HG02678 (cell line): ENCODE measurements at regions not wholly inside any gene's neighbourhood (a gene's known extent, or its start where the extent isn't known, plus 50 kb on each side); places are given as distances from the start of the nearest gene placed in this dataset.
"Not testable (repeated sequence)": the region's sequence is repeated elsewhere in the genome, so short reads cannot be mapped to it uniquely, and the experiment has no call there.

Experiments used
- ATAC-seq: cut with Tn5 transposase; IDR thresholded peaks from one replicate; pipeline ENCODE4 v1.9.1; 2021; ENCODE audit warnings: mild to moderate bottlenecking, moderate library complexity; ENCODE audit not compliant: unreplicated experiment

GRCh38 chr1:30572192-30572591 is 151.2 kb downstream of the MATN1 start:
- ATAC-seq, result no peak

GRCh38 chr1:30571380-30571779 is 152.0 kb downstream of the MATN1 start:
- no peak for ATAC-seq

GRCh38 chr1:30569384-30569783 is 154.0 kb downstream of the MATN1 start:
- ATAC-seq, result no peak

- no peak for ATAC-seq
Measured at GRCh38 chr1:30562559-30562958, 160.8 kb downstream of the MATN1 start.

- ATAC-seq, result no peak
Measured at GRCh38 chr1:30551603-30552002, 171.8 kb downstream of the MATN1 start.

- no peak for ATAC-seq
Measured at GRCh38 chr1:30550365-30551220, 172.8 kb downstream of the MATN1 start.

- ATAC-seq, result not testable (repeated sequence)
Measured at GRCh38 chr1:30549872-30550271, 173.5 kb downstream of the MATN1 start.

- ATAC-seq, result no peak
Measured at GRCh38 chr1:30548294-30548693, 175.1 kb downstream of the MATN1 start.

- ATAC-seq, result not testable (repeated sequence)
Measured at GRCh38 chr1:30547326-30547725, 176.1 kb downstream of the MATN1 start.

- no peak for ATAC-seq
Measured at GRCh38 chr1:30545365-30545764, 178.0 kb downstream of the MATN1 start.

- no peak for ATAC-seq
Measured at GRCh38 chr1:30541721-30542485, 181.5 kb downstream of the MATN1 start.

GRCh38 chr1:30540611-30541192 is 182.7 kb downstream of the MATN1 start:
- no peak for ATAC-seq

- ATAC-seq, result no peak
Measured at GRCh38 chr1:30539884-30540283, 183.5 kb downstream of the MATN1 start.

- ATAC-seq, result no peak
Measured at GRCh38 chr1:30538993-30539867, 184.2 kb downstream of the MATN1 start.

- ATAC-seq, result no peak
Measured at GRCh38 chr1:30538226-30538992, 185.0 kb downstream of the MATN1 start.

GRCh38 chr1:30537279-30537678 is 186.1 kb downstream of the MATN1 start:
- no peak for ATAC-seq

GRCh38 chr1:30536530-30536929 is 186.9 kb downstream of the MATN1 start:
- ATAC-seq, result no peak

GRCh38 chr1:30535595-30536325 is 187.6 kb downstream of the MATN1 start:
- ATAC-seq, result no peak

GRCh38 chr1:30534551-30534940 is 188.8 kb downstream of the MATN1 start:
- no peak for ATAC-seq
